Neural progenitor cell (in vitro differentiated cells): ENCODE measurements at regions not wholly inside any gene's neighbourhood (a gene's known extent, or its start where the extent isn't known, plus 50 kb on each side); places are given as distances from the start of the nearest gene placed in this dataset.

ENCODE experiments used
- CTCF ChIP-seq: fragments of 200-600 bp; sonication (generic); IDR thresholded peaks from 2 replicates; pipeline ENCODE4 v1.5.1; 2017; ENCODE audit warnings: antibody characterized with exemption, mild to moderate bottlenecking
- EZH2 ChIP-seq: fragments of 200-600 bp; sonication (generic); IDR thresholded peaks from 2 replicates; pipeline ENCODE4 v1.6.1; 2017; ENCODE audit warnings: antibody characterized with exemption, mild to moderate bottlenecking, moderate library complexity
- EZH2phosphoT487 ChIP-seq: fragments of 200-600 bp; sonication (generic); IDR thresholded peaks from 2 replicates; pipeline ENCODE4 v1.6.1; 2017; ENCODE audit warnings: antibody characterized with exemption

- TF ChIP-seq CTCF: no peak
- no peak for TF ChIP-seq EZH2
- TF ChIP-seq EZH2phosphoT487: no peak
Observed at GRCh38 chr4:116122124-116122523, 963.3 kb downstream of the TRAM1L1 start.
